Stimulated activated CD4-positive, alpha-beta T cell treated with anti-CD3 and anti-CD28 coated beads, TNF-alpha, amount 100 ng/mL, for 48 hours (primary cell): ENCODE measurements at regions not wholly inside any gene's neighbourhood (a gene's known extent, or its start where the extent isn't known, plus 50 kb on each side); places are given as distances from the start of the nearest gene placed in this dataset.

ENCODE experiments used
- DNase-seq, 3 donors: peaks; one replicate each; pipeline ENCODE4 v3.0.0-alpha.2; 2020; ENCODE audit warnings: low read depth in 3 of 3

- no peak for DNase-seq
These were observed 1338.9 kb downstream of the MAT2B start for GRCh38 chr5:164844348-164844747.

- no peak for DNase-seq
These were observed 1355.5 kb downstream of the MAT2B start for GRCh38 chr5:164860896-164861295.

- DNase-seq = no peak
These were observed 1356.2 kb downstream of the MAT2B start for GRCh38 chr5:164861610-164862009.

- DNase-seq = no peak
These were observed 1363.3 kb downstream of the MAT2B start for GRCh38 chr5:164868761-164869160.

- DNase-seq = no peak
These were observed 1363.9 kb downstream of the MAT2B start for GRCh38 chr5:164869325-164869724.

- DNase-seq = no peak
These were observed 1371.4 kb downstream of the MAT2B start for GRCh38 chr5:164876793-164877192.

- no peak for DNase-seq
These were observed 1376.0 kb downstream of the MAT2B start for GRCh38 chr5:164881442-164881841.

GRCh38 chr5:164885179-164885578 lies 1379.8 kb downstream of the MAT2B start:
- DNase-seq = no peak

- no peak for DNase-seq
These were observed 1387.7 kb downstream of the MAT2B start for GRCh38 chr5:164893071-164893470.

- DNase-seq = no peak
These were observed 1393.3 kb downstream of the MAT2B start for GRCh38 chr5:164898705-164899104.

GRCh38 chr5:164909673-164910072 lies 1404.3 kb downstream of the MAT2B start:
- DNase-seq = no peak

- DNase-seq = no peak
These were observed 1416.3 kb downstream of the MAT2B start for GRCh38 chr5:164921722-164922121.

GRCh38 chr5:164934039-164934438 lies 1428.6 kb downstream of the MAT2B start:
- DNase-seq = no peak

GRCh38 chr5:164934561-164934960 lies 1429.1 kb downstream of the MAT2B start:
- no peak for DNase-seq

- DNase-seq = no peak
These were observed 1435.7 kb downstream of the MAT2B start for GRCh38 chr5:164941132-164941531.

- DNase-seq = no peak
These were observed 1445.5 kb downstream of the MAT2B start for GRCh38 chr5:164950927-164951326.

- no peak for DNase-seq
These were observed 1446.2 kb downstream of the MAT2B start for GRCh38 chr5:164951570-164951969.

GRCh38 chr5:164958688-164959087 lies 1453.3 kb downstream of the MAT2B start:
- no peak for DNase-seq

- no peak for DNase-seq
These were observed 1454.3 kb downstream of the MAT2B start for GRCh38 chr5:164959761-164960160.

GRCh38 chr5:164962329-164962961 lies 1457.0 kb downstream of the MAT2B start:
- no peak for DNase-seq

- no peak for DNase-seq
These were observed 1461.2 kb downstream of the MAT2B start for GRCh38 chr5:164966611-164967010.

GRCh38 chr5:164967354-164967753 lies 1461.9 kb downstream of the MAT2B start:
- no peak for DNase-seq

GRCh38 chr5:164972973-164973372 lies 1467.6 kb downstream of the MAT2B start:
- no peak for DNase-seq

- no peak for DNase-seq
These were observed 1470.6 kb downstream of the MAT2B start for GRCh38 chr5:164975986-164976385.
